ENCODE measurements at regions not wholly inside any gene's neighbourhood (a gene's known extent, or its start where the extent isn't known, plus 50 kb on each side); places are given as distances from the start of the nearest gene placed in this dataset.

DNA sequence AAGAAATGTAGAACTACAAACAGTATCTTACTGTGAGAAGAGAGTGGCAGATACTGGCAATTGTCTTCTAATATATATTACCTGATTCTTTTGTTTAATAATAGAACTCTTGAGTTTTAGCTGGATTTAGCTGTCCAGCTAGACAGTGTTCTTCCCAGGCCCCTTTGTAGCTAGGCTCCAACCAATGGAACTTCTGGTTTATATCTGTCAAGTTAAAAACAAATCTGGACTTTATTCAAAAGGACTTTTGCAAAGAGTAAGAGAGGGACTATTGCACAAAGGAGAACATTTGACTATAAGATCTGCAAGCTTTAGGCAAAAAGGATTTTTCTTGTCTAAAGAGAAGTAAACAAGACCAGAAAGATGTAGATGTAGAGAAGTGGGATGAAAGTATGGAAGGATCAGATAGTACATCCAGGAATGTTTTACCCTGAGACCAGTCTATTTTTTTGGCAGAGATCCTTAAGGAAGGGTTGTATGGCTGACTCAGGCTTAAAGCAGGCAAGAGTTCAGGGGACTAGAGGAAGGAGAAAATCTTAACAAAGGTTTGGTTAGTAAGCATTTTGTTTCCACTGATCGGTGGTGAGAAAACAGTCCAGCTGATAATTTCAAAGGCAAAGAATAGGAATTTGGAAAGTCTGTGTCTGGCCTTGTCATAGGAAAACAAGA is 111.1 kb upstream of the PLEKHA5 start:
- intact Hi-C loops (cut with DNase I; ENCODE audit: low total_unique reads), result no loop called here
- Histone ChIP-seq H3K36me3 (no peaks in the 10 kb centered on the region), H3K4me3 (no peak overlapping the region), H3K27me3 (no peaks in the 10 kb centered on the region), H3K4me1 (peaks cover 10 to 56% (median 32%) of the 10 kb centered on the region in 4 donors), H3K9me3 (no peaks in the 10 kb centered on the region), H3K27ac (peak overlapping the region in 4 of 5 donors; percentile 32 to 73 (median 59))
- TF ChIP-seq EP300 (IDR thresholded peaks at IDR 0.05), result no peak
- TF ChIP-seq POLR2AphosphoS5 (IDR thresholded peaks at IDR 0.05), result peak in 1 of 3 donors; percentile 5
- TF ChIP-seq, protein P1, sequence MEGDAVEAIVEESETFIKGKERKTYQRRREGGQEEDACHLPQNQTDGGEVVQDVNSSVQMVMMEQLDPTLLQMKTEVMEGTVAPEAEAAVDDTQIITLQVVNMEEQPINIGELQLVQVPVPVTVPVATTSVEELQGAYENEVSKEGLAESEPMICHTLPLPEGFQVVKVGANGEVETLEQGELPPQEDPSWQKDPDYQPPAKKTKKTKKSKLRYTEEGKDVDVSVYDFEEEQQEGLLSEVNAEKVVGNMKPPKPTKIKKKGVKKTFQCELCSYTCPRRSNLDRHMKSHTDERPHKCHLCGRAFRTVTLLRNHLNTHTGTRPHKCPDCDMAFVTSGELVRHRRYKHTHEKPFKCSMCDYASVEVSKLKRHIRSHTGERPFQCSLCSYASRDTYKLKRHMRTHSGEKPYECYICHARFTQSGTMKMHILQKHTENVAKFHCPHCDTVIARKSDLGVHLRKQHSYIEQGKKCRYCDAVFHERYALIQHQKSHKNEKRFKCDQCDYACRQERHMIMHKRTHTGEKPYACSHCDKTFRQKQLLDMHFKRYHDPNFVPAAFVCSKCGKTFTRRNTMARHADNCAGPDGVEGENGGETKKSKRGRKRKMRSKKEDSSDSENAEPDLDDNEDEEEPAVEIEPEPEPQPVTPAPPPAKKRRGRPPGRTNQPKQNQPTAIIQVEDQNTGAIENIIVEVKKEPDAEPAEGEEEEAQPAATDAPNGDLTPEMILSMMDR (IDR thresholded peaks at IDR 0.05), result no peak
- TF ChIP-seq POLR2A (IDR thresholded peaks at IDR 0.05), result no peak
- 8 to 21% (median 15%) methylated on average over 1 of the region's 1 CpG for WGBS, 5 donors
- peak in 1 of 2 donors; percentile 46 for DNase-seq

DNA sequence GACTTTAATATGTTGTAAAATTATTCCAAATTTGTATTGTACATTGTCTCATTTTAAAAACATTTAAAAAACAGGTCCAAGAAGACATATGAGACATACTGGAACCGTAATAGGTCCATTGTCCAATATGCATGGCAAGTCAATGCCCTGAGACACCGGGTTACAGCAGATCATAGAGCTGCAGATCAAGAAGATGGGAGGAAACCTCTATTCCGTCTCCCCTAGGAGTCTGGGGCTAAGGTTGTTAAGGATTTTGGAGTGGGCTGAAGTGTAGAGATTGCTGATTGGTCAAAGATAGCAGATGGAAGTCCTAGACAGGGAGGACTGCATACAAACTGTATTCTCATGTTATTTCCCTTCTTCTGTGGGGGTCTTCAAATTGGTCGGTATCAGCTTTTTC is 108.3 kb upstream of the PLEKHA5 start:
- intact Hi-C loops (cut with DNase I; ENCODE audit: low total_unique reads), result no loop called here
- WGBS, 5 donors, result 41 to 61% (median 49%) methylated on average over 4 of the region's 4 CpGs
- TF ChIP-seq POLR2A (IDR thresholded peaks at IDR 0.05), result no peak
- no peak overlapping the region for H3K27ac ChIP-seq
- no peaks in the 10 kb centered on the region for H3K27me3 ChIP-seq
- H3K4me3 ChIP-seq, result no peak overlapping the region
- H3K4me1 ChIP-seq, result peaks cover 7 to 44% (median 26%) of the 10 kb centered on the region in 4 donors
- DNase-seq, result no peak
- H3K9me3 ChIP-seq, result no peaks in the 10 kb centered on the region
- H3K36me3 ChIP-seq, result no peaks in the 10 kb centered on the region

DNA sequence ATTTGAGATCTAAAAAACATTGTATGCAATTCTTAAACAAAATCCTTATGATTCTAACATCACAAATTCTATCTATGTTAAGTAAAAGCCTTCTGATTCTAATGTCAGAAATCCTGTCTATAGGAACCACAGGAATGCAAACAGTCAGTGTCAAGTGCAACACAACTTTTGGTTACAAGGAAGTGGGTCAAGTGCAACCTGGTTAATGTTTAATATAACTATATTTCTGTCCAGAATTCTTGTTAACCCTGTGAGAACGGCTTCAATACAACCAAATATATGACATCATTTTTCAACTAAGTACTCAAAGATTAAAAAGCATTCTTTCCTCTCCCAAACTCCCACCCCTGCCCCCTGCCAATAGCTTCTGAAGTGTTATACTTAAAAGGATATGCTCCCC is 107.9 kb upstream of the PLEKHA5 start:
- no peaks in the 10 kb centered on the region for H3K27me3 ChIP-seq
- H3K27ac ChIP-seq, result peak overlapping the region in 1 of 5 donors; percentile 17
- peaks cover 8 to 47% (median 27%) of the 10 kb centered on the region in 4 donors for H3K4me1 ChIP-seq
- no peaks in the 10 kb centered on the region for H3K9me3 ChIP-seq
- H3K4me3 ChIP-seq, result no peak overlapping the region
- peak in 1 of 3 donors; percentile 49 for TF ChIP-seq POLR2AphosphoS5 (IDR thresholded peaks at IDR 0.05)
- TF ChIP-seq POLR2A (IDR thresholded peaks at IDR 0.05), result no peak
- intact Hi-C loops (cut with DNase I; ENCODE audit: low total_unique reads), result no loop called here
- 14 to 33% (median 27%) methylated on average over 1 of the region's 1 CpG for WGBS, 5 donors
- no peaks in the 10 kb centered on the region for H3K36me3 ChIP-seq
- DNase-seq, result peak in 1 of 2 donors; percentile 67

DNA sequence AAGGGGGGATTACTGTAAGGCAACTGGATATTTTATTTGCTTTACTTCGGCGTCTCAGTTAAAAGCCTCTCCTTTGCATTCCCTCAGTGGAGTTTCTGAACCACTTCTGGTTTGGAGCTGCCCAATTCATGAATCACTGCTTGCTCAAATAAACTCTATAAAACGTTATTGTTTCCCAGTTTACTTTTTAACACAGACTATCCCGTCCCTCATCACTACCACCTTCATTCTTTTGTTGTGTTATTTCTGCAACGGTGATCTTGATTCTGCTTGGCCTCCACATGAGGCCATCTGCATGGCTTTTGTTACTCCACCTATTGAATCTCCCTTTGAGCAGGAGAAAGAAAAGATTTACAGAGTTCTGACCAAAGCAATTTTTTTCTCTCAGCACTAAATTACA is 104.0 kb upstream of the PLEKHA5 start:
- H3K27ac ChIP-seq, result no peak overlapping the region
- WGBS, 5 donors, result 44 to 62% (median 49%) methylated on average over 5 of the region's 5 CpGs
- intact Hi-C loops (cut with DNase I; ENCODE audit: low total_unique reads), result no loop called here

DNA sequence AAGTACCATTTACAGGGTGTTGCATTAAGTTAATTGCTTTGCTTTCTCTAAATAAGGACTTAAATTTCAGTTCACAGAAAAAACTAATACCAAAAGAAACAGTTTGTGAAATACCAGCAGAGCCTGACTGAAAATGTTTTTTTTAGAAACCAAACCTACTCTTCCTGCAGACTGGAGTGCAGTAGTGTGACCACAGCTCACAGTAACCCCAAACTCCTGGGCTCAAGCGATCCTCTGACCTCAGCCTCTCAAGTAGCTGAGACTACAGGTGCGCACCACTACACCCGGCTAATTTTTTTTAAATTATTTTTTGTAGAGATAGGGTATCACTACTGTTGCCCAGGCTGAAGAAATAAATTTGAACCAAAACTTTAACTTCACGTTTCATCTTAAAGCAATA is 103.5 kb upstream of the PLEKHA5 start:
- Histone ChIP-seq H3K27me3 (no peaks in the 10 kb centered on the region), H3K36me3 (no peaks in the 10 kb centered on the region), H3K4me1 (peaks cover 6 to 34% (median 15%) of the 10 kb centered on the region in 4 donors), H3K4me3 (no peak overlapping the region), H3K27ac (no peak overlapping the region), H3K9me3 (no peaks in the 10 kb centered on the region)
- 82 to 87% (median 83%) methylated on average over 4 of the region's 4 CpGs for WGBS, 5 donors
- DNase-seq, result no peak
- TF ChIP-seq EP300 (IDR thresholded peaks at IDR 0.05) (no peak), POLR2AphosphoS5 (IDR thresholded peaks at IDR 0.05) (no peak), POLR2A (IDR thresholded peaks at IDR 0.05) (no peak)
- TF ChIP-seq, protein P1 (IDR thresholded peaks at IDR 0.05), result no peak
- intact Hi-C loops (cut with DNase I; ENCODE audit: low total_unique reads), result no loop called here

More for the DNA sequence above, 104.0 kb upstream of the PLEKHA5 start:
- no peaks in the 10 kb centered on the region for H3K9me3 ChIP-seq
- TF ChIP-seq, protein P1 (IDR thresholded peaks at IDR 0.05), result no peak
- no peak for TF ChIP-seq POLR2AphosphoS5 (IDR thresholded peaks at IDR 0.05)
- no peak for TF ChIP-seq EP300 (IDR thresholded peaks at IDR 0.05)
- no peak for TF ChIP-seq POLR2A (IDR thresholded peaks at IDR 0.05)
- no peak overlapping the region for H3K4me3 ChIP-seq
- no peak for DNase-seq
- H3K36me3 ChIP-seq, result no peaks in the 10 kb centered on the region
- H3K27me3 ChIP-seq, result no peaks in the 10 kb centered on the region
- peaks cover 6 to 33% (median 16%) of the 10 kb centered on the region in 4 donors for H3K4me1 ChIP-seq

All from stomach (tissue), 8 donors.